Gastrocnemius medialis (tissue), 4 donors: ENCODE measurements at regions not wholly inside any gene's neighbourhood (a gene's known extent, or its start where the extent isn't known, plus 50 kb on each side); places are given as distances from the start of the nearest gene placed in this dataset.

Experiments
- ATAC-seq, 2 donors: fragments of 150-250 bp; one replicate each; pipeline ENCODE4 v1.9.1; 2016
- DNase-seq, 2 donors: peaks; one replicate each; pipeline ENCODE4 v3.0.0-alpha.2; 2019
- H3K27ac ChIP-seq, 4 donors: fragments of 200-600 bp; sonication (generic); 1 replicate in 1 of 4; 2 replicates in 3 of 4; pipeline ENCODE4 v1.5.1; 2016 to 2018; ENCODE audit warnings: mild to moderate bottlenecking in 2 of 4, moderate library complexity in 1 of 4
- H3K27me3 ChIP-seq, 3 donors: fragments of 200-600 bp; sonication (generic) in 2 of 3; 1 replicate in 1 of 3; 2 replicates in 2 of 3; pipeline versions ENCODE4 v1.5.1 to v1.6.0; 2016 to 2019; ENCODE audit warnings: mild to moderate bottlenecking in 1 of 3, moderate library complexity in 1 of 3
- H3K36me3 ChIP-seq, 2 donors: fragments of 200-600 bp; sonication (generic) in 1 of 2; one replicate each; pipeline ENCODE4 v1.5.1; 2017 to 2018
- H3K4me1 ChIP-seq, 2 donors: fragments of 200-600 bp; sonication (generic) in 1 of 2; one replicate each; pipeline ENCODE4 v1.5.1; 2016 to 2017; ENCODE audit warnings: mild to moderate bottlenecking in 2 of 2
- H3K4me3 ChIP-seq, 4 donors: fragments of 200-600 bp; sonication (generic) in 3 of 4; 1 replicate in 1 of 4; 2 replicates in 3 of 4; pipeline ENCODE4 v1.5.1; 2016 to 2019; ENCODE audit warnings: mild to moderate bottlenecking in 2 of 4
- H3K9me3 ChIP-seq, 3 donors: fragments of 200-600 bp; sonication (generic) in 2 of 3; 1 replicate in 1 of 3; 2 replicates in 2 of 3; pipeline ENCODE4 v1.5.1; 2016 to 2019
- CTCF ChIP-seq, 5 experiments: fragments of 450-650 bp in 3 of 5; fragments of 200-600 bp in 2 of 5; sonication (generic) in 2 of 5; IDR thresholded peaks in 4 of 5; conservative IDR thresholded peaks in 1 of 5; 1 replicate in 4 of 5; 2 replicates in 1 of 5; pipeline ENCODE4 v1.5.1; 2016 to 2019; ENCODE audit warnings: antibody characterized with exemption in 5 of 5, mild to moderate bottlenecking in 3 of 5, moderate library complexity in 3 of 5
- POLR2A ChIP-seq, 2 donors: fragments of 450-650 bp; IDR thresholded peaks; one replicate each; pipeline ENCODE4 v1.6.1; 2017; ENCODE audit warnings: antibody characterized with exemption in 2 of 2, mild to moderate bottlenecking in 2 of 2, moderate library complexity in 2 of 2
- in situ Hi-C, 4 donors: fragments of 200-750 bp; cut with MboI; loops; one replicate each; pipeline versions ENCODE4 v1.15.0 to v1.8.0; 2017; ENCODE audit warnings: low sequenced_read_pairs in 4 of 4
- intact Hi-C: fragments of 100-400 bp; cut with DNase I; formaldehyde crosslinking; loops from one replicate; pipeline ENCODE4 v1.15.1; 2023; ENCODE audit warnings: low total_unique reads

- no peaks in the 10 kb centered on the region for H3K9me3 ChIP-seq
- H3K36me3 ChIP-seq = no peaks in the 10 kb centered on the region
- H3K27me3 ChIP-seq = no peaks in the 10 kb centered on the region
- in situ Hi-C loops (no loop called here), intact Hi-C loops (no loop called here)
- no peaks in the 10 kb centered on the region for H3K4me1 ChIP-seq
- ATAC-seq = no peak
- no peak for DNase-seq
- H3K27ac ChIP-seq = no peak overlapping the region
- H3K4me3 ChIP-seq = no peak overlapping the region
- no peak for TF ChIP-seq CTCF (IDR thresholded peaks at IDR 0.05 in 4 of 5, conservative IDR thresholded peaks at IDR 0.05 in 1 of 5)
- no peak for TF ChIP-seq POLR2A (IDR thresholded peaks at IDR 0.05)
These were observed 270.1 kb downstream of the TFCP2L1 start for GRCh38 chr2:121014876-121015275.

GRCh38 chr2:121015971-121016485 is 269.0 kb downstream of the TFCP2L1 start:
- ATAC-seq (no peak), DNase-seq (no peak)
- Histone ChIP-seq H3K4me1 (no peaks in the 10 kb centered on the region), H3K27me3 (no peaks in the 10 kb centered on the region), H3K27ac (no peak overlapping the region), H3K4me3 (no peak overlapping the region), H3K36me3 (no peaks in the 10 kb centered on the region), H3K9me3 (no peaks in the 10 kb centered on the region)
- in situ Hi-C loops = no loop called here
- intact Hi-C loops = no loop called here
- no peak for TF ChIP-seq CTCF (IDR thresholded peaks at IDR 0.05 in 4 of 5, conservative IDR thresholded peaks at IDR 0.05 in 1 of 5)
- TF ChIP-seq POLR2A (IDR thresholded peaks at IDR 0.05) = no peak

- Histone ChIP-seq H3K4me1 (no peaks in the 10 kb centered on the region), H3K9me3 (no peaks in the 10 kb centered on the region), H3K4me3 (no peak overlapping the region), H3K36me3 (no peaks in the 10 kb centered on the region), H3K27me3 (no peaks in the 10 kb centered on the region), H3K27ac (no peak overlapping the region)
- in situ Hi-C loops = no loop called here
- ATAC-seq = no peak
- no peak for DNase-seq
- intact Hi-C loops = no loop called here
- no peak for TF ChIP-seq CTCF (IDR thresholded peaks at IDR 0.05 in 4 of 5, conservative IDR thresholded peaks at IDR 0.05 in 1 of 5)
These were observed 267.6 kb downstream of the TFCP2L1 start for GRCh38 chr2:121017396-121017795.

- intact Hi-C loops (no loop called here), in situ Hi-C loops (no loop called here)
- Histone ChIP-seq H3K4me1 (no peaks in the 10 kb centered on the region), H3K9me3 (no peaks in the 10 kb centered on the region), H3K27ac (no peak overlapping the region), H3K4me3 (no peak overlapping the region), H3K27me3 (no peaks in the 10 kb centered on the region), H3K36me3 (no peaks in the 10 kb centered on the region)
- TF ChIP-seq CTCF (IDR thresholded peaks at IDR 0.05 in 4 of 5, conservative IDR thresholded peaks at IDR 0.05 in 1 of 5) (no peak), POLR2A (IDR thresholded peaks at IDR 0.05) (no peak)
- no peak for DNase-seq
- no peak for ATAC-seq
These were observed 266.6 kb downstream of the TFCP2L1 start for GRCh38 chr2:121018136-121019061.
